ENCODE measurements at regions not wholly inside any gene's neighbourhood (a gene's known extent, or its start where the extent isn't known, plus 50 kb on each side); places are given as distances from the start of the nearest gene placed in this dataset.

GRCh38 chr7:124310934-124311390, 278.1 kb upstream of the TMEM229A start:
- TF ChIP-seq CTCF (IDR thresholded peaks at IDR 0.05; ENCODE audit: insufficient read depth, low read length, poor library complexity, severe bottlenecking) (no peak), EZH2phosphoT487 (conservative IDR thresholded peaks at IDR 0.05; ENCODE audit: low read length) (no peak)

Measured in SU-DHL-6 (cell line).